Gastroesophageal sphincter (tissue), 3 donors: ENCODE measurements at regions not wholly inside any gene's neighbourhood (a gene's known extent, or its start where the extent isn't known, plus 50 kb on each side); places are given as distances from the start of the nearest gene placed in this dataset.

Experiments used
- CTCF ChIP-seq, 4 experiments: fragments of 200-600 bp in 2 of 4; fragments of 450-650 bp in 2 of 4; sonication (generic) in 1 of 4; IDR thresholded peaks; one replicate each; pipeline ENCODE4 v1.5.1; 2017 to 2019; ENCODE audit warnings: antibody characterized with exemption in 4 of 4, mild to moderate bottlenecking in 2 of 4, moderate library complexity in 2 of 4
- EP300 ChIP-seq: sonication (generic); formaldehyde crosslinking; IDR thresholded peaks from one replicate; pipeline ENCODE4 v1.6.1; 2017; ENCODE audit warnings: antibody characterized with exemption, mild to moderate bottlenecking
- POLR2A ChIP-seq, 2 donors: fragments of 450-650 bp; IDR thresholded peaks; one replicate each; pipeline ENCODE4 v1.6.1; 2017; ENCODE audit warnings: antibody characterized with exemption in 2 of 2, mild to moderate bottlenecking in 2 of 2, moderate library complexity in 1 of 2
- POLR2AphosphoS5 ChIP-seq: sonication (generic); formaldehyde crosslinking; IDR thresholded peaks from one replicate; pipeline ENCODE4 v1.6.1; 2017; ENCODE audit warnings: antibody characterized with exemption

- TF ChIP-seq CTCF (IDR thresholded peaks at IDR 0.05) = no peak
- TF ChIP-seq POLR2AphosphoS5 = no peak
- no peak for TF ChIP-seq POLR2A (IDR thresholded peaks at IDR 0.05)
- TF ChIP-seq EP300 = no peak
Observed at GRCh38 chr12:19666070-19666469, 226.8 kb downstream of the AEBP2 start.
